CD4-positive, alpha-beta memory T cell (primary cell): ENCODE measurements at regions not wholly inside any gene's neighbourhood (a gene's known extent, or its start where the extent isn't known, plus 50 kb on each side); places are given as distances from the start of the nearest gene placed in this dataset.

ENCODE experiments used
- CTCF ChIA-PET: fragments of 350-600 bp; sonication (Branson Sonifier 250); formaldehyde crosslinking; loops from one replicate; lab custom pipeline; 2021; ENCODE audit warnings: inconsistent platforms; ENCODE audit not compliant: partially characterized antibody; lab: Charles Lee
- POLR2A ChIA-PET: fragments of 350-600 bp; sonication (Branson Sonifier 250); formaldehyde crosslinking; loops from one replicate; lab custom pipeline; 2021; ENCODE audit not compliant: partially characterized antibody; lab: Charles Lee
- DNase-seq, 5 donors: peaks; one replicate each; pipeline versions ENCODE4 v3.0.0 to v3.0.0-alpha.2; 2020 to 2022; ENCODE audit warnings: mixed read lengths in 1 of 5
- H3K27ac ChIP-seq: one replicate; pipeline ENCODE4 v1.7.0; 2013; ENCODE audit warnings: low read depth, low read length
- H3K27me3 ChIP-seq: 2 replicates; pipeline ENCODE4 v1.7.0; 2013; ENCODE audit warnings: mild to moderate bottlenecking, low read length, moderate library complexity; ENCODE audit not compliant: insufficient read depth
- H3K36me3 ChIP-seq: 2 replicates; pipeline ENCODE4 v1.7.0; 2013; ENCODE audit warnings: mild to moderate bottlenecking, low read length, moderate library complexity; ENCODE audit not compliant: insufficient read depth
- H3K4me1 ChIP-seq: 2 replicates; pipeline ENCODE4 v1.7.0; 2013; ENCODE audit warnings: mild to moderate bottlenecking, low read length, moderate library complexity; ENCODE audit not compliant: insufficient read depth
- H3K4me3 ChIP-seq, 2 donors: one replicate each; pipeline ENCODE4 v1.7.0; 2013; ENCODE audit warnings: low read length in 2 of 2, mild to moderate bottlenecking in 1 of 2
- H3K9me3 ChIP-seq, 2 donors: one replicate each; pipeline ENCODE4 v1.7.0; 2013; ENCODE audit warnings: low read length in 2 of 2, control low read depth in 1 of 2; ENCODE audit not compliant: control insufficient read depth in 1 of 2
- H3K27ac Mint-ChIP-seq, 7 donors: one replicate each; pipeline ENCODE4 v1.8.0; 2020 to 2021; ENCODE audit warnings: mixed read lengths in 7 of 7, mild to moderate bottlenecking in 6 of 7, inconsistent platforms in 3 of 7, moderate library complexity in 3 of 7
- H3K27me3 Mint-ChIP-seq, 2 donors: one replicate each; pipeline ENCODE4 v1.8.0; 2020 to 2021; ENCODE audit warnings: mixed read lengths in 2 of 2
- H3K36me3 Mint-ChIP-seq, 2 donors: one replicate each; pipeline ENCODE4 v1.8.0; 2020 to 2021; ENCODE audit warnings: mixed read lengths in 2 of 2, inconsistent platforms in 1 of 2, mild to moderate bottlenecking in 1 of 2
- H3K4me1 Mint-ChIP-seq, 4 donors: one replicate each; pipeline ENCODE4 v1.8.0; 2020 to 2021; ENCODE audit warnings: mixed read lengths in 4 of 4, mild to moderate bottlenecking in 1 of 4
- H3K4me3 Mint-ChIP-seq, 8 donors: one replicate each; pipeline ENCODE4 v1.8.0; 2020 to 2021; ENCODE audit warnings: mixed read lengths in 8 of 8, mild to moderate bottlenecking in 7 of 8, moderate library complexity in 6 of 8, inconsistent platforms in 3 of 8
- H3K9me3 Mint-ChIP-seq, 8 donors: one replicate each; pipeline ENCODE4 v1.8.0; 2020 to 2021; ENCODE audit warnings: mixed read lengths in 8 of 8, mild to moderate bottlenecking in 5 of 8, inconsistent platforms in 3 of 8, moderate library complexity in 1 of 8
- intact Hi-C: fragments of 100-400 bp; cut with micrococcal nuclease; formaldehyde crosslinking; loops from one replicate; pipeline ENCODE4 v1.15.1; 2023

- Mint-ChIP-seq H3K27ac (no peak overlapping the region), H3K27me3 (peaks cover 0 to 2% of the 10 kb centered on the region in 2 donors)
These were observed 215.7 kb downstream of the MREG start for GRCh38 chr2:215797676-215798075.

DNA sequence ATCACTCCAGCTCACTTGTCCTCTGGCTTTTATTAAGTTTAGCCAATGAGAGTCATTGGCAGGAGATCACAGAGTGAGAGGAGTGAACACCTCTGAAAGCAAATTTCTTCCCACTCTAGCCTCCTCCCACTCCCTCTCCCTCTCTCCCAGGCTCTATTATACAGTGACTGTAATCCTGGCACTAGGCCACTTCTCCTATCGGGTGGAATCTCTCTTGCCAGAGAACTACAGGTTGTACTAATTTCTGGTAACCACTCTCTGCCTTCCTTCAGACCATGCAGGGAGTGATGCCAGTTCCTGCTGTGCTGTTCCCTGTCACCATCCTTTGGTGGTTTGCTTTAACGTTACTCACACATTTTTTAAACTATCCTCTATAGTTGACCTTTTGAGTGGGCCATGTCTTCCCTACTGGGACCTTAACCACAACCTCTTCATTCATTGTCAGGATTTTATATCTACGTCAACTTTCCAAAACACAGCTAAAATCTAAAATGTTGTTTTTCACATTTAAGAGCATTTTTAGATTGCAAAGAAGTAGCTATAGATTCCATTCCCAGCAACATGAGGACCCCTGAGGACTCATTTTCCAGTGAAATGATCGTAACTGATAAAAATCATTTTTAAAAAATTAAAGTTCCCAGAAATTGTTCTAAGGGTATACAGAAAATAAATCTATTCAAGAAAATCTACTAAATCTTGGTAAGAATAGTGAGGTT is 217.1 kb downstream of the MREG start:
- CTCF ChIA-PET = interaction anchor here (1.1 to 1.6 kb wide), 2 partner anchors 22 to 341 kb away, joined by 3 to 5 read pairs; no protein-coding TSS in a partner anchor
- Mint-ChIP-seq H3K36me3 (no peaks in the 10 kb centered on the region), H3K27me3 (peaks cover 0 to 2% of the 10 kb centered on the region in 2 donors), H3K4me3 (no peak overlapping the region), H3K27ac (no peak overlapping the region), H3K9me3 (peaks cover 0 to 5% (median 0%) of the 10 kb centered on the region in 8 donors), H3K4me1 (peaks cover 4 to 9% (median 6%) of the 10 kb centered on the region in 4 donors)
- Histone ChIP-seq H3K9me3 (no peaks in the 10 kb centered on the region), H3K27me3 (no peaks in the 10 kb centered on the region), H3K27ac (no peak overlapping the region), H3K36me3 (no peaks in the 10 kb centered on the region), H3K4me1 (no peaks in the 10 kb centered on the region), H3K4me3 (no peak overlapping the region)
- DNase-seq = no peak
- intact Hi-C loops = no loop called here
- POLR2A ChIA-PET = no interaction called here

More at GRCh38 chr2:215797676-215798075, 215.7 kb downstream of the MREG start:
- no peaks in the 10 kb centered on the region for H3K36me3 ChIP-seq
- H3K9me3 Mint-ChIP-seq = peaks cover 0 to 5% (median 0%) of the 10 kb centered on the region in 8 donors
- CTCF ChIA-PET = interaction anchor here (1.6 kb wide), 1 partner anchor 23 kb away, joined by 5 read pairs; no protein-coding TSS in a partner anchor
- no peaks in the 10 kb centered on the region for H3K9me3 ChIP-seq
- peaks cover 4 to 9% (median 6%) of the 10 kb centered on the region in 4 donors for H3K4me1 Mint-ChIP-seq
- no peak overlapping the region for H3K4me3 ChIP-seq
- no peak overlapping the region for H3K4me3 Mint-ChIP-seq
- POLR2A ChIA-PET = no interaction called here
- H3K4me1 ChIP-seq = no peaks in the 10 kb centered on the region
- H3K27me3 ChIP-seq = no peaks in the 10 kb centered on the region
- no peak for DNase-seq
- intact Hi-C loops = no loop called here
- no peak overlapping the region for H3K27ac ChIP-seq
- H3K36me3 Mint-ChIP-seq = no peaks in the 10 kb centered on the region

DNA sequence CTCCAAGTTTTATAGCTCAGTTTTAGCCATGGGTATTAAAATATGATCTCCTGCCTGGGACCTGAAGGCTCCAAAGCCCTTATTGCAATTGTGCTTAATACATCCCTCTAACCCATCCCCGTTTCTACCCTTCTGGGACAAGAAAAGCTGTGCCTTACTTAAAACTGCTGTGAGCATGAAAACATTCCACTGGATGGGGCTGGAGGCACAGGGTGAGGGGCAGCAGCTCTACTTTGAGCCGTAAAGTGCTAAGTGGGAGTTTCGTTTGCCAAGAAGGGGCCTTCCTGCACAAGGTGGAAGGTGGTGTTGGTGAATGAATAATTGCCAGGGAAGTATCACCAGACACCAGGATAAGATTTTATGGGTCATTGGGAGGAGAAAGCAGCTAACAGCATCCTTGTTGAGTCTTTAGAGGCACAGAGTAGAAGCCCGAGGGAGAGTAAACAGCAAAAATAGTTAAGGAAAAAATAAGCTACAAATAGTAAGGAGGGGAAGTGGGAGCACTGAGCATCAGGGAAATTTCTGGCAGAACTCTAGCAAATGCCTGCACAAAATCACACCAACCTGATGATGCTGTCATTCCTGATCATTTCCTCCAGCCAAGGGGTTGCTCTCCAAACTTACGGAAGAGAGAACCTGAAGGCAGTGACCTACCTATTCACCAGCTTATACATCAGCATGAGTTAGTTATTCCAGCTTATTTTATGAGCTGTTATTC is 218.4 kb downstream of the MREG start:
- no peak overlapping the region for H3K4me3 Mint-ChIP-seq
- Histone ChIP-seq H3K27me3 (no peaks in the 10 kb centered on the region), H3K36me3 (no peaks in the 10 kb centered on the region), H3K27ac (no peak overlapping the region), H3K4me3 (no peak overlapping the region), H3K4me1 (no peaks in the 10 kb centered on the region), H3K9me3 (no peaks in the 10 kb centered on the region)
- DNase-seq = no peak
- H3K27me3 Mint-ChIP-seq = peaks cover 0 to 2% of the 10 kb centered on the region in 2 donors
- ChIA-PET CTCF (no interaction called here), POLR2A (no interaction called here)
- H3K9me3 Mint-ChIP-seq = no peaks in the 10 kb centered on the region
- no peaks in the 10 kb centered on the region for H3K36me3 Mint-ChIP-seq
- intact Hi-C loops = no loop called here
- no peak overlapping the region for H3K27ac Mint-ChIP-seq
- H3K4me1 Mint-ChIP-seq = peaks cover 4 to 9% (median 6%) of the 10 kb centered on the region in 4 donors

- Mint-ChIP-seq H3K36me3 (no peaks in the 10 kb centered on the region), H3K27me3 (peaks cover 2% of the 10 kb centered on the region in 2 donors), H3K27ac (no peak overlapping the region), H3K4me3 (no peak overlapping the region), H3K9me3 (no peaks in the 10 kb centered on the region), H3K4me1 (peaks cover 4 to 9% (median 6%) of the 10 kb centered on the region in 4 donors)
- no peak overlapping the region for H3K27ac ChIP-seq
- H3K27me3 ChIP-seq = no peaks in the 10 kb centered on the region
- no peak for DNase-seq
- H3K36me3 ChIP-seq = no peaks in the 10 kb centered on the region
- H3K4me3 ChIP-seq = no peak overlapping the region
- no peaks in the 10 kb centered on the region for H3K9me3 ChIP-seq
- no peaks in the 10 kb centered on the region for H3K4me1 ChIP-seq
- intact Hi-C loops = no loop called here
- ChIA-PET CTCF (interaction anchor here (1.0 kb wide), 1 partner anchor 9 kb away, joined by 3 read pairs; no protein-coding TSS in a partner anchor), POLR2A (no interaction called here)
These were observed 219.4 kb downstream of the MREG start for GRCh38 chr2:215793747-215794595.

- POLR2A ChIA-PET = no interaction called here
- H3K36me3 ChIP-seq = no peaks in the 10 kb centered on the region
These were observed 221.8 kb downstream of the MREG start for GRCh38 chr2:215791481-215791937.

GRCh38 chr2:215790523-215791421 is 222.6 kb downstream of the MREG start:
- H3K27ac Mint-ChIP-seq = no peak overlapping the region
- H3K27me3 Mint-ChIP-seq = peaks cover 0 to 2% of the 10 kb centered on the region in 2 donors
- POLR2A ChIA-PET = no interaction called here

More at GRCh38 chr2:215791481-215791937, 221.8 kb downstream of the MREG start:
- no peak overlapping the region for H3K4me3 Mint-ChIP-seq
- H3K27ac Mint-ChIP-seq = no peak overlapping the region
- no peaks in the 10 kb centered on the region for H3K4me1 ChIP-seq
- intact Hi-C loops = no loop called here
- no peak for DNase-seq
- no peak overlapping the region for H3K27ac ChIP-seq
- H3K27me3 Mint-ChIP-seq = peaks cover 0 to 2% of the 10 kb centered on the region in 2 donors
- peaks cover 4 to 7% (median 6%) of the 10 kb centered on the region in 4 donors for H3K4me1 Mint-ChIP-seq
- no peaks in the 10 kb centered on the region for H3K27me3 ChIP-seq
- no peaks in the 10 kb centered on the region for H3K9me3 Mint-ChIP-seq
- no peak overlapping the region for H3K4me3 ChIP-seq
- CTCF ChIA-PET = no interaction called here
- no peaks in the 10 kb centered on the region for H3K9me3 ChIP-seq
- H3K36me3 Mint-ChIP-seq = no peaks in the 10 kb centered on the region

More at GRCh38 chr2:215790523-215791421, 222.6 kb downstream of the MREG start:
- Histone ChIP-seq H3K9me3 (no peaks in the 10 kb centered on the region), H3K27ac (no peak overlapping the region), H3K4me1 (no peaks in the 10 kb centered on the region), H3K27me3 (no peaks in the 10 kb centered on the region), H3K4me3 (no peak overlapping the region), H3K36me3 (no peaks in the 10 kb centered on the region)
- intact Hi-C loops = no loop called here
- CTCF ChIA-PET = no interaction called here
- Mint-ChIP-seq H3K36me3 (no peaks in the 10 kb centered on the region), H3K4me1 (peaks cover 0 to 3% (median 0%) of the 10 kb centered on the region in 4 donors), H3K4me3 (no peak overlapping the region), H3K9me3 (no peaks in the 10 kb centered on the region)
- no peak for DNase-seq
